ENCODE measurements at regions not wholly inside any gene's neighbourhood (a gene's known extent, or its start where the extent isn't known, plus 50 kb on each side); places are given as distances from the start of the nearest gene placed in this dataset.

DNA sequence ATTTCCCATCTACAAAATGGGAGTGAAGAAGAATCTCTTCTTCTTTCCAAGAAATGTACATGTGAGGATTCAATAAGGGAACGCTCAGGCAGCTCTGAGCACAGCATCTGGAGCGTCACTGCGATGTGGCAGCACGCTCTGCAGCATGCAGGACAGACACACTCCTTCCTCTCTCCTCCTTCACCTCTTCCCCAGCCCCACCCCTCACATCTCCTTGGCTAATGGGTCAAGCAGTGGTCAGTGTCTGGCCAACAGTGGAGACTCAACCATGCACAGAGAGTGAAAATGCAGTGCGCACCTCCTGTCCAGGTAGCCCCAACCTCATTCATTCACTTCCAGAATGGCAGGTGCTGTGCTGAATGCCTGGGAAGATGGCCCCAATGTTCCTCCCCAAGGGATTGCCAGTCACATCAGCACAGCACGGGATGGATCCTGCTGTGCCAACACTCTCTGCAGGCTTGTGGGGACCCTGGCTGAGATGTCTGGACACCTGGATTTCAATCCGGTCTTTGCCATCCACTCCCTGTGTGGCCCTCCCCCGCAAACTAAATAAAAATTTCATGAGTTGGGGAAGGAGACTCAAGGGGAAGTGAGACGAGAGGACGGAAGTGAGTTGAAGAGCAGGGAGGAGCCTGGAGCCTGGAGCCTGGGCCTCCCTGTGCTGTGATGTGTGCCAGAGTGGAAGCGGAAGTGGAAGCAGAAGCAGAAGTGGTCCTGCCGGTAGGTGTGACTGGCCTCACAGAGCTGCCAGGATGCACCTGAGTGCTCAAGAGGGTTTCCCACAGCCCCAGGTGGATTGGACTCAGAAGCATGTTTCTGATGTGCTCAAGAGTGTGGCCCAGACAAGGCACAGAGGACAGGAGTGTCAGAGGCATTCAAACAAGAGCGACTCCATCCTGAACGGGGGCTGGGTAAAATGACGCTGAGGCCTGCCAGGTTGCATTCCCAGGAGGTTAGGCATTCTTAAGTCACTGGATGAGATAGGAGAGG, 163.9 kb downstream of the SMAD6 start:
- Histone ChIP-seq H3K79me2 (ENCODE audit: control insufficient read depth, insufficient read depth, low read length) (no peaks in the 10 kb centered on the region), H3K27me3 (ENCODE audit: control insufficient read depth in 2 of 2, insufficient read depth in 2 of 2, low read length in 2 of 2) (peaks cover 0 to 5% of the 10 kb centered on the region in 2 experiments; a peak in 2 of 5 replicates), H3K9me1 (ENCODE audit: control insufficient read depth, insufficient read depth, low read length) (no peaks in the 10 kb centered on the region), H2AFZ (ENCODE audit: low read depth, low read length) (peak overlapping the region; percentile 57), H4K20me1 (replicated peaks; ENCODE audit: control insufficient read depth, insufficient read depth, low read length) (no peaks in the 10 kb centered on the region), H3K9me3 (replicated peaks; ENCODE audit: control insufficient read depth, insufficient read depth, low read depth, low read length) (no peaks in the 10 kb centered on the region), H3K4me2 (ENCODE audit: insufficient read depth, low read length) (no peak overlapping the region), H3K4me3 (no peak overlapping the region), H3K9ac (ENCODE audit: insufficient read depth in 1 of 2, low read depth in 2 of 2, low read length in 2 of 2) (no peak overlapping the region), H3K4me1 (replicated peaks in 1 of 2; ENCODE audit: control insufficient read depth in 2 of 2, insufficient read depth in 2 of 2, low read length in 2 of 2) (peaks cover 0 to 13% of the 10 kb centered on the region in 2 experiments; a peak in 3 of 5 replicates), H3K36me3 (ENCODE audit: control insufficient read depth, insufficient read depth, low read length) (no peaks in the 10 kb centered on the region), H3K27ac (ENCODE audit: extremely low read depth, low read depth, low read length) (no peak overlapping the region)
- BruUV-seq (replicated peaks) = no TSS peak
- ChIA-PET CTCF (ENCODE audit: low intra/inter-chr PET ratio) (interaction anchor here (0.9 kb wide), 1 partner anchor 42 kb away, joined by 3 read pairs; no protein-coding TSS in a partner anchor), POLR2A (interaction anchor here (0.7 kb wide), 1 partner anchor 269 kb away, joined by 3 read pairs; no protein-coding TSS in a partner anchor)
- DNase-seq (ENCODE audit: extremely low read depth in 1 of 4, low spot score in 3 of 4) (no peak), FAIRE-seq (no peak), ATAC-seq (peak; percentile 37)
- intact Hi-C loops (cut with micrococcal nuclease) = no loop called here
- WGBS (ENCODE audit: insufficient coverage, low coverage, missing lambda C conversion rate) = 36% methylated on average over 15 of the region's 15 CpGs
- in situ Hi-C loops (cut with MboI) = no loop called here
- TF ChIP-seq DACH1 (IDR thresholded peaks at IDR 0.05; ENCODE audit: partially characterized antibody) = no peak
- TF ChIP-seq STAT5B (CRISPR knock-in tag; IDR thresholded peaks at IDR 0.05) = no peak
- no peak for TF ChIP-seq MCM7 (IDR thresholded peaks at IDR 0.05)
- peak; percentile 32; the same call in 1 of the 2 replicates for TF ChIP-seq CTBP1 (IDR thresholded peaks at IDR 0.05; ENCODE audit: borderline replicate concordance)
- no peak for TF ChIP-seq DNMT1 (IDR thresholded peaks at IDR 0.05)
- TF ChIP-seq MCM3 (IDR thresholded peaks at IDR 0.05) = no peak
- TF ChIP-seq, protein P1, sequence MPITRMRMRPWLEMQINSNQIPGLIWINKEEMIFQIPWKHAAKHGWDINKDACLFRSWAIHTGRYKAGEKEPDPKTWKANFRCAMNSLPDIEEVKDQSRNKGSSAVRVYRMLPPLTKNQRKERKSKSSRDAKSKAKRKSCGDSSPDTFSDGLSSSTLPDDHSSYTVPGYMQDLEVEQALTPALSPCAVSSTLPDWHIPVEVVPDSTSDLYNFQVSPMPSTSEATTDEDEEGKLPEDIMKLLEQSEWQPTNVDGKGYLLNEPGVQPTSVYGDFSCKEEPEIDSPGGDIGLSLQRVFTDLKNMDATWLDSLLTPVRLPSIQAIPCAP (CRISPR knock-in tag; IDR thresholded peaks at IDR 0.05; ENCODE audit: borderline replicate concordance) = no peak
- peak; percentile 80 to 91; a peak in 3 of 4 replicates for TF ChIP-seq ETV6 (IDR thresholded peaks at IDR 0.05; ENCODE audit: borderline replicate concordance in 1 of 2, low read depth in 2 of 2, low read length in 1 of 2)
- TF ChIP-seq ETV6 (CRISPR knock-in tag; IDR thresholded peaks at IDR 0.05; ENCODE audit: borderline replicate concordance) = no peak
- no peak for TF ChIP-seq FOXP4 (CRISPR knock-in tag; IDR thresholded peaks at IDR 0.05; ENCODE audit: borderline replicate concordance)
- no peak for TF ChIP-seq KLF6 (CRISPR knock-in tag; IDR thresholded peaks at IDR 0.05; ENCODE audit: borderline replicate concordance)
- TF ChIP-seq GATAD2A (IDR thresholded peaks at IDR 0.05) = no peak
